ELF-1 (cell line): ENCODE measurements at regions not wholly inside any gene's neighbourhood (a gene's known extent, or its start where the extent isn't known, plus 50 kb on each side); places are given as distances from the start of the nearest gene placed in this dataset.

Source experiments
- DNase-seq: peaks from one replicate; pipeline ENCODE4 v3.0.0-alpha.2; 2016; ENCODE audit warnings: low read depth, low spot score

DNA sequence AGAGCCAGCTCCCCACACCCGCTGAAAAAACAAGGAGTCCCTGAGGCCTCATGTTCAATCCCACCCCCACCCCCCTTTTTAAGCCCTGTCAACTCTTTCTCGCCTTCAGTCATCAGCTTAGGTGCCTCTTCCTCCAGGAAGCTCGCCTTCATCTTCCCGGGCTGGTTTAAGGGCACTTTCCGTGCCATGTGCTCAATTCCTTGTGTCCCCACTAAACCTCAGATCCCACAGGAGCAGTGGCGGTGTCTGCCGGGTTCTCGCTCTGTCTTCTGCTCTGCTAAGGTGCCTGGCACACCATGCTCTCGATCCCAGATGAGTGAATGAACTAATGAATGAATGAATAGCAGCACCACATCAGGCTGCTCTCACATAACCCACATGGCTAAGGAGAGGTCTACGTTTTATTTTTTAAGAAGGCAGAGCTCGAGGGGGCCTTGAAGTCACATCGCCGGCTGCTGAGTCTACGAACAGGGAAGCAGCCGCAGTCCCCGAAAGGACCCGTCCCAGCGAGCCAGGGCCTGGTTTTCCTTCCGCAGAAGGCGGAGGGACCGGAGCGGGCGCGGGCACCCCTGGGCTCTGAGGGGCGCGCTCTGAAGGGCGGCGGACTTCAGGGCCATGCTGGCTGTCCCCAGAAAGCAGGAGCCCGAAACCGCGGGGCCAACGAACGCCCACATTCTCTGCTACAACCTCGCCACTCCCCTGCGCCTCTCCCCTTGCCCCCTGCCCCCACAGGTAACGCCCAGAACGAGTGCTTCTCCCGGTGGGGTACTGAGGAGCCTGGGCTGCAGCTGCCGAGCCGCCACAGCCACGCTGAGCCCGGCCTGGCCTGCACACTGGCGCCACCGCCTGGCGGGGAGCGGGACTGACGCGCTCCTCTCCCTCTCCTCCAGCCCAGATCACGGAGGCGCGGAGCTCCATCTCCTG, 73.4 kb upstream of the KCNMA1 start:
- peak; percentile 93 for DNase-seq

DNA sequence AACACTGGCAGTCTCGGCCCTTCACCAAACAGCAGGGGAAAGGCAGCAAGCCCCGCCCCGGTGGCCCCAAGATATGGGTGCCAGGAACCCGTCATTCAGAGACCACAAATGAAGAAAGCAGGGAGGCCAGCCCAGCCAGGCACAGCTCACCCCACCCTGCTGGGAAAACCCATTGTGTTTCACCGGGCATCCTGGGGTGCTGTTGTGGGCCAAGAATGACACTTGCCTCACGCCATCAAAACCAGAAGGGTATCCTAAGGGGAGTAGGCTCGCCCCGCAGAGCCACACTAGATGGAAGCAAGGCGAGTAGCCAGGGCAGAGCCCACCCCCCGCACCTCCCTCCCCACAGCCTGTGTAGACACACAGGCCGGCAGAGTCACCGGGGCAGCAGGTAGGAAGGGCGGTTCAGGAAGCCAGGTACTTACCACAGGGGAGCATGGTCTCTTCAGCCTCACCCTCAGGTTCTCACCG, 72.5 kb upstream of the KCNMA1 start:
- DNase-seq = peak; percentile 34

DNA sequence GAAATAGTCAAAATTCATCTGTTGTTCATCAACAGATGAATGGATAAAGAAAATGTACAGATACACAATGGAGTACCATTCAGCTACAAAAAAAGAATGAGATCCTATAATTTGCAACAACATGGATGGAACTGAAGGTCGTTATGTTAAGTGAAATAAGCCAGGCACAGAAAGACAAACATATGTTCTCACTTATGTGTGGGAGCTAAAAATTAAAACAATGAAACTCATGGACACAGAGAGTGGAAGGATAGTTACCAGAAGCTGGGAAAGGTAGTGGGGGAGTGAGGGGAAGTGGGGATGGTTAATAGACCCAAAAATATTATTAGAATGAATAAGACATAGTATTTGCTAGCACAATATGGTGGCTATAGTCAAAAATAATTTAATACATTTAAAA, 70.0 kb upstream of the KCNMA1 start:
- no peak for DNase-seq

DNA sequence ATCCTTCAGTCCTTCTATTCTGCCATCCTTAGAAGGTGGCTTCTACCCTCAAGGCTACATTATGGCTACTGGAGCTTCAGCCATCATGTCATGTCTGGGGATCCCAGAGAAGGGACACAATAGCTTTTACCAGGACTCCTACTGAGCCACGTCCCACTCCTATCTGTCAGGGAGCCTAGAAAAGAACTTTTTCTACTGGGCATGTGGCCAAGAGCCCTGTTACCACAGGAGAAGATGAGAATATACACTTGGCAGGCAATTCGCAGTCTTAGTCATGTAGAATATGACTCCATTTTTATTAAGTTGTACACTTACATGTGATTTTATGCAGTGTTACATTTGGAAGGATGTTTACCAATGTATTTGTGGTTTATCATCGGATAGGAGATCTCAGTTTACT, 64.6 kb upstream of the KCNMA1 start:
- DNase-seq = no peak

DNA sequence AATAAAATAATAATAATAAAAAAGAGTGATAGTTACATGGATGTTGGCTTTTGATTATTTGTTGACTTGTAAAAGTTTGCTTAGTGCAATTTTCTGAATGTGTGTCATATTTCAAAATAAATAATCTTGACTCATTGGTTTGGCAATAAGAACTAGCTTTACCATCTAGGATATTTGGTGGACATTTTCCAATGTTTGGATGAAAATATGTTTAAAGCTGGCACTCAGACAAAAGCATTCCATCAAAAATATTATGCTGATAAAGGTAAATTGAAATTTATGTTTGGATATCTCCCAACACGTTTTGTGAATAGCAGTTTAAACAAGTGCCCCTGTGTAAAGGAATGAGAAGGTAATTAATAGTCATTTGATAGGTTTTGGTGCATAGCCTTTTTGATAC, 62.5 kb upstream of the KCNMA1 start:
- no peak for DNase-seq

DNA sequence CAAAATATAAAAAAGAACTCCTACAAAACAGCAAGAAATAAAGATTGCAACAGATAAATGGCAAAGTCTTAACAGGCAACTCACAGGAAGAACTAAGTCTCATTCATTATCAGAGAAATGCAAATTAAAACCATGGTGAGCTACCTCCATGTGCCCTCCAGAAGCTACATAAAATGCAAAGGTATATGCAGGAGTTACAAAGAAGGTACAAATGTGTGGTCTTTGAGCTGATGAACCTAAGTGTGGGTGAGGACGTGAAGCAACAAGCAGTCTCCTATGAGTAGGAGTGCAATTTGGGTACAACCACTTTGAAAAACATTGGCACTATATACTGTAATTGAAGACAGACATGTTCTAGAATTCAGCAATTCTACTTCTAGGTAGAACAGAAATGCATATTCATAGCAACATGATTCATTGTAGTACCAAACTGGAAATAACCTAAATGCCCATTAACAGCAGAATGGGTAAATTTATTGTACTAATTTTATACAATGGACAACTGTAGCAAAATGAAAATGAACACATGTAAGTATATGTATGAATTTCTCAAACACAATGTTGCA, 61.6 kb upstream of the KCNMA1 start:
- DNase-seq = no peak

DNA sequence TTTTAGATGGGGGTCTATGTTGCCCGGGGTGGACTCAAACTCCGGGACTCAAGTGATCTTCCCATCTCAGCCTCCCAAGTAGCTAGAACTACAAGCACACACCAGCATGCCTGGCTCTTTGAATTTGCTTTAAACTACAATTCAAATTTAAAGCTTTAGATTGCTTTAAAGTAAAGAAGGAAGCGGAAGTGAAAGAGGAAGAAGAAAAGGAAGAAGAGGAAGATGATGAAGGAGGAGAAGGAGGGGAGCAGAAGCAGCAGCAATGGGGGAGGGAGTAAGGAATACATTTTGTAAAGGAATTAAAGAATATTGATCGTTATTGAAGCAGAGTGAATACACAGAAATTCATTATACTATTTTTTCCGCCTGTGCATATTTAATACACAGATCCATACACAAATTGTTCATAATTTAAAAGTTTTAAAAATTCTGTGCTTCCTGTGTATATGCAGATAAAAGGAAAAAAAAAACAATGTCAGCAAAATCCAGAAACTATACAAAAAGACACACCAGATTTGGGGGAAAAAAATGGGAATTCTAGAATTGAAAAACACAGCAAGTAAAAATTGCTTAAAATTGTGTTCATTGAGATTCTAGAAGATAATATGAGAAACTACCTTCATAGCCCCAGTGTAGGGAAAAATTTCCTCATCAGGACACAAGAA, 60.8 kb upstream of the KCNMA1 start:
- DNase-seq = no peak

DNA sequence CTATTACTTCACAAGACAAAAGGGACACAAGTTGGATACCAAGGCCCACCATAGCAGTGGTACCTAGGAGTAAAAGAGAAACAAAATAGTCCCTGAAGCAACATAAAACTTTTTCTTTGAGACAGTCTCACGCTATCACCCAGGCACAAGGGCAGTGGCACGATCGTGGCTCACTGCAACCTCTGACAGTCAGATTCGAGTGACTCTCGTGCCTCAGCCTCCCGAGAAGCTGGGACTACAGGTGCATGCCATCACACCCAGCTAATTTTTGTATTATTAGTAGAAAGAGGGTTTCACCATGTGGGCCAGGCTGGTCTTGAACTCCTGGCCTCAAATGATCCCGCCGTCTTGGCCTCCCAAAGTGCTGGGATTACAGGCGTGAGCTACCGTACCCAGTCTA, 59.0 kb upstream of the KCNMA1 start:
- DNase-seq = no peak

DNA sequence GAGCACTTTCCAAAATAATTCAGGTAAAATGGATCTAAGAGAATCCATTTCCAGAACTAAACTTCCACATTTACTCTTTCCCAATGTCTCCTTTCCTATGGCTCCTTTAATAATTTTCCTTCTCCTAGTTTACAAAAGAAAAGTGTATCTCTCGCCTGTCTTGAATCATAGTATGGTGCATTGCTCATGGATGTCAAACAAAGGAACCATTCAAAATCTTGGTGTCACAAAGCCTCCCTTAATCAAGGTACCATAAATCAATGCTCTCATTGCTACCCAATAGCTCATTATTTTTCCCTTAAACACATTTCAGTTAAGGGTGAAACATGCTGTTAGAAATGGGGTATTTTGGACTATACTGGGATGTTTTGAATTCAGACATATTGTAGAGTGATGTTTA, 57.6 kb upstream of the KCNMA1 start:
- DNase-seq = no peak

DNA sequence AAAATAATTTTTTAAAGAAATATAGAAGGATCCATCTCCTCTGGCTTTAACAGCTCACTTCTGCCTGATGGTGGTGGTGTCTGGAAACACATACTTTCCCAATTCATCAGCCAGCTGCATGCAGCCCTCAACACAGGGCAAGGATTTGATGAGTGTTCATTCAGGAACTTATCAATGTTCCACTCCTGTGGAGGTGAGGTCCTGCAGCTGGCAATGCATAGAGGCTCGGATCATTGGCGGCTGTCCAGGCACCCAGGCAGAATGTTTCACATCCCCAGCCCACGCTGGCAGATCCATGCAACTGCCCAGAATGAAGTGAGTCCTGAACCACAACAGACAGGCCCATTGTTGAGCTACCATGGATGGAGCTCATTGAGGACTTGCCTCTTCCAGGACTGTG, 55.2 kb upstream of the KCNMA1 start:
- DNase-seq = no peak

DNA sequence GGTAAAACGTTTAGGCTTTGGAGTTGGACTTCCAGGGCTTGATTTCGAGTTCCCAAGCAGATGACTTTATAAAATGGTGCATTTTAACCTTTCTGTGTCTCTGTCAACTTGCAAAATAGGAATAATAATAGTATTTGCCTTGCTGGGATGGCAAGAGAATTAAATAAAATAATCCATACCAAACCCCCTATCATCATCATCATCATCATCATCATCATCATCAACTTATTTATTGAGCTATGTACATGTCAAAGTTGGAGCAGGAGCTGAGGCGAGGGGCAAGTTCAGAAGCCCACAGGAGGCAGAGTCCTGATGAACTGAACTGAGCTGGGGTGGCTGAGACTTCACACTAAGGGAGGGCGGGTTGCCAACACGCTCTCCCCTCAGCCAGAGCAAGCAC, 51.7 kb upstream of the KCNMA1 start:
- DNase-seq = no peak

DNA sequence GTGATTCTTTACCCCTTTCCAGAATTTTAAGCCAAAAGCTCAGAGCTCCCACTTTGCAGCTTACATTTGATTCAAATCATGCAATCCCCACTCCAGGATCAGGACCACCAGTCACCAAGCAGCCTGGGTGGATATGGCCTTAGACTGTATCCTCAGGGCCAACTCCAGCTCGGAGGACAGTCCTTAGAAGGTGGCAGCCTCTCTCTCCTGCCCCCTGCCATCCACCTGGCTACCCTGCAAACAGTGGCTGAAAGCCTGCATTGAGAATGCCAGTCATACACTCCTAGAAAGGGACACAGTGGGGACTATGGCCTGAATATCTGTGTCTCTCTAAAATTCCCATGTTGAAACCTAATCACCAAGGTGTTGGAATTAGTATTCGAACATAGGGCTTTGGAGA, 50.0 kb upstream of the KCNMA1 start:
- DNase-seq = no peak
